22Rv1 (cell line): ENCODE measurements at regions not wholly inside any gene's neighbourhood (a gene's known extent, or its start where the extent isn't known, plus 50 kb on each side); places are given as distances from the start of the nearest gene placed in this dataset.

ENCODE experiments used
- ZFX ChIP-seq: fragments of 450-650 bp; IDR thresholded peaks from 2 replicates; pipeline ENCODE4 v1.6.1; 2017; ENCODE audit warnings: antibody characterized with exemption, borderline replicate concordance
- TF ChIP-seq, protein P1 (sequence below): fragments of 450-650 bp; IDR thresholded peaks from 2 replicates; pipeline ENCODE4 v1.5.1; 2017; ENCODE audit warnings: mild to moderate bottlenecking

DNA sequence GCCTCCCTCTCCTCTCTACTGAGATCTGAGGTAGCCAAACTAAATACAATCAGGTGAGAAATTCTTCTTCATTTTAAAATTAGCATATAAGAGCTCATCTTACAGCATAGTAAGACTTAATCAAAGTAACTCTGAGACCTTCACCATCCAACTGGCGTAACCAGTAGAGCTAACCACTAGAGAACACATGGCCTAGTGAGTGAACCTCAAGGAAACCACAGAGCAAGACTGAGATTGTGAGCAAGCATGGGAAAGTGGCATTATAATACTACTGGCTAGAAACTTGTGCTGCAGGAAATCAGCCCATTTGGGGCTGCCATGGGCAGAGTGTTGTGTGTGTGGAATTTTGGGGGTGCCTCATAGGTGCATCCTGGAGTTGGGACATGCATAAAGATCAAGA is 61.1 kb upstream of the SPHKAP start:
- TF ChIP-seq, protein P1, sequence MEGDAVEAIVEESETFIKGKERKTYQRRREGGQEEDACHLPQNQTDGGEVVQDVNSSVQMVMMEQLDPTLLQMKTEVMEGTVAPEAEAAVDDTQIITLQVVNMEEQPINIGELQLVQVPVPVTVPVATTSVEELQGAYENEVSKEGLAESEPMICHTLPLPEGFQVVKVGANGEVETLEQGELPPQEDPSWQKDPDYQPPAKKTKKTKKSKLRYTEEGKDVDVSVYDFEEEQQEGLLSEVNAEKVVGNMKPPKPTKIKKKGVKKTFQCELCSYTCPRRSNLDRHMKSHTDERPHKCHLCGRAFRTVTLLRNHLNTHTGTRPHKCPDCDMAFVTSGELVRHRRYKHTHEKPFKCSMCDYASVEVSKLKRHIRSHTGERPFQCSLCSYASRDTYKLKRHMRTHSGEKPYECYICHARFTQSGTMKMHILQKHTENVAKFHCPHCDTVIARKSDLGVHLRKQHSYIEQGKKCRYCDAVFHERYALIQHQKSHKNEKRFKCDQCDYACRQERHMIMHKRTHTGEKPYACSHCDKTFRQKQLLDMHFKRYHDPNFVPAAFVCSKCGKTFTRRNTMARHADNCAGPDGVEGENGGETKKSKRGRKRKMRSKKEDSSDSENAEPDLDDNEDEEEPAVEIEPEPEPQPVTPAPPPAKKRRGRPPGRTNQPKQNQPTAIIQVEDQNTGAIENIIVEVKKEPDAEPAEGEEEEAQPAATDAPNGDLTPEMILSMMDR, result no peak
- no peak for TF ChIP-seq ZFX
